Activated T-cell treated with anti-CD3 and anti-CD28 coated beads, Interleukin-2, amount 50 U/mL, for 24 hours (primary cell): ENCODE measurements at regions not wholly inside any gene's neighbourhood (a gene's known extent, or its start where the extent isn't known, plus 50 kb on each side); places are given as distances from the start of the nearest gene placed in this dataset.

Experiments used
- DNase-seq: peaks from one replicate; pipeline ENCODE4 v3.0.0-alpha.2; 2020
- H3K27ac Mint-ChIP-seq: 2 replicates; pipeline ENCODE4 v1.8.0; 2020; ENCODE audit warnings: mild to moderate bottlenecking, mixed read lengths
- H3K27me3 Mint-ChIP-seq: 2 replicates; pipeline ENCODE4 v1.8.0; 2020; ENCODE audit warnings: mixed read lengths
- H3K36me3 Mint-ChIP-seq: 2 replicates; pipeline ENCODE4 v1.8.0; 2020; ENCODE audit warnings: low read depth, mixed read lengths
- H3K4me1 Mint-ChIP-seq: 2 replicates; pipeline ENCODE4 v1.8.0; 2020; ENCODE audit warnings: low read depth, mixed read lengths
- H3K4me3 Mint-ChIP-seq: 2 replicates; pipeline ENCODE4 v1.8.0; 2020; ENCODE audit warnings: mild to moderate bottlenecking, moderate library complexity, mixed read lengths
- H3K9me3 Mint-ChIP-seq: 2 replicates; pipeline ENCODE4 v1.8.0; 2020; ENCODE audit warnings: mixed read lengths

DNA sequence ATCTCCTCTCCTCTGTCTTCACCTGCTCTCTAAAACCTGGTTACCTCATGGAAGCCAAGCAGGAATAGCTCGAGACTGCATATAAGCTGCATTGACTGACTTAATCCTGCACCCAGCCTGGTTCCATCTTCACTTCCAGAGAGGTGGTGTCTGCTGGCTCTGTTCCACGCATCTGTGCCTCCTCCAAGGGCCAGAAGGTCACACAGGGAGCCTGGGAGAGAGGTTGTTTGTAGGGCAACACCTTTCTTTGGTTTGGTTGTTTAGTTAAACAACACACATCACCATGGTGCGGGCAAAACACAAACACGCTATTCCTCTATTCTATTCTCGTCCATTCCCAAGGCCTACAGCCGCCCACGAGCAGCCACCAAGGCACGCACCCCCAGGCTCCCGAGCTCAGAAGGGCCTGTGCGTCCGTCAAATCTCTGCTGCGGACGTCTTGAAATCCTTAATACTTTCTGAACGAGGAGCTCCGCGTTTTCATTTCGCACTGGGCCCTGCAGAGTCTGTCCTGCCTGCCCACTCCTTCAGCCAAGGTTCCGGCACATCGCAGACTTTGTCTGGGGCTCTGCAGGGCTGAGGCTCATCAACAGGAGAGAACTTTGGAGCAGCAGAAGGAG, 116.2 kb downstream of the RIPK4 start:
- Mint-ChIP-seq H3K4me3 (no peak overlapping the region), H3K9me3 (no peaks in the 10 kb centered on the region), H3K27me3 (peaks cover 9% of the 10 kb centered on the region), H3K4me1 (no peaks in the 10 kb centered on the region), H3K27ac (no peak overlapping the region), H3K36me3 (no peaks in the 10 kb centered on the region)
- no peak for DNase-seq

DNA sequence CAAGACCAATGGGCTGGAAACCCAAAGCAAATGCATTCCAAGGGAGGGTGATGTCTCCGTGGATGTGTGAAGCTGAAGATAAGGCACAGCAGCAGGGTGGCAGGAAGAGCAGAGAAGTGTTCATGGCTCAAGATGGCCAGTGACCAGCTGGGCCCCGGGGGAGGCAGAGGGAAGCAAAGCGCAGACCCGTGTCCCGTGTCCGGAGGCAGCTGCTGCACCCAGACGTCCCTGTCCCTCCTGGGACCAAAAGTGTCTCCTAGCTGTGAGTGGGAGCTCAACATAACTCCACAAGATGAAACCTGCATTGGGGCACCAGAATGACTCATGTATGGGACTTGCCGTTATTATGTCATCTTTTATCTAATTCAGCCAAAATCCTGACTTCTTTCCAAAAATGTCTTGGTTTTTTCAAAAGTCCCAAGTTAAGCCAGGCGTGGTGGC, 118.2 kb downstream of the RIPK4 start:
- Mint-ChIP-seq H3K4me1 (no peaks in the 10 kb centered on the region), H3K9me3 (no peaks in the 10 kb centered on the region), H3K27me3 (peaks cover 5% of the 10 kb centered on the region), H3K36me3 (no peaks in the 10 kb centered on the region), H3K4me3 (no peak overlapping the region), H3K27ac (no peak overlapping the region)
- DNase-seq: no peak

DNA sequence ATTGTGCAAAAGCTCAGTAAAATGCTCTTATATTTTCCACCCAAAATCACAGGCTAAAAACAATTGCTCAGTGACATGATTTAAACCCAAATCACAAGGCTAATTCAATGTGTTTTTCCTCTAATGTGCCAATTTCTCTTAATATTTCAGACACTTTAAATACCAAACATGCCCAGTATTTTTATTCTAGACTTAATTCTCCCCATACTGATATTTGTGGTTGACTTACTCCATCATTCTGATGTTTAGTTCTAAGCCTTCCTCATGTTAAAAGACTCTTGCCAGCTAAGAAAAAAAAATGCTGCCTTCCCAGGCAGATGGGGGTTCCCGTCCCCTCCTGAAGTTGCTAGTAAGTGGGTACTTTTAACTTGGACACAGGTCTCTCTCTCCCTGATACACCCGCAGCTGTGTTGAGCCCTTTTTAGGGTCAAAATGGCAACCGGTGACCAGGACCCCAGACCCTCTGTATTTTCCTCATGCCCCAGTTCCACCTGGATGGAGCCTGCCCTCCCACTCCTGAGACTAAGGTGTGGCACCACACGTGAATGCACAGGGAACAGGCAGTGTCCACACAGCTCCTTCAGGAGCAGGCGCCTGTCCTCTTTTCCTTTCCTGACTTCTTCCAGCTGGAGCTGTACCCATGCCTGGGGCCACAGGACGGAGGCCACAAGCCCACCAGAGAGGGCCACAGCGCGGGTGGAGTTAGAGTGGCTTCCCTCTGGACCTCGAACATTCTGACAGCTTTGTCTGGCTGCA, 118.9 kb downstream of the RIPK4 start:
- Mint-ChIP-seq H3K4me3 (no peak overlapping the region), H3K27me3 (peaks cover 5% of the 10 kb centered on the region), H3K4me1 (no peaks in the 10 kb centered on the region), H3K36me3 (no peaks in the 10 kb centered on the region), H3K9me3 (no peaks in the 10 kb centered on the region), H3K27ac (no peak overlapping the region)
- no peak for DNase-seq

DNA sequence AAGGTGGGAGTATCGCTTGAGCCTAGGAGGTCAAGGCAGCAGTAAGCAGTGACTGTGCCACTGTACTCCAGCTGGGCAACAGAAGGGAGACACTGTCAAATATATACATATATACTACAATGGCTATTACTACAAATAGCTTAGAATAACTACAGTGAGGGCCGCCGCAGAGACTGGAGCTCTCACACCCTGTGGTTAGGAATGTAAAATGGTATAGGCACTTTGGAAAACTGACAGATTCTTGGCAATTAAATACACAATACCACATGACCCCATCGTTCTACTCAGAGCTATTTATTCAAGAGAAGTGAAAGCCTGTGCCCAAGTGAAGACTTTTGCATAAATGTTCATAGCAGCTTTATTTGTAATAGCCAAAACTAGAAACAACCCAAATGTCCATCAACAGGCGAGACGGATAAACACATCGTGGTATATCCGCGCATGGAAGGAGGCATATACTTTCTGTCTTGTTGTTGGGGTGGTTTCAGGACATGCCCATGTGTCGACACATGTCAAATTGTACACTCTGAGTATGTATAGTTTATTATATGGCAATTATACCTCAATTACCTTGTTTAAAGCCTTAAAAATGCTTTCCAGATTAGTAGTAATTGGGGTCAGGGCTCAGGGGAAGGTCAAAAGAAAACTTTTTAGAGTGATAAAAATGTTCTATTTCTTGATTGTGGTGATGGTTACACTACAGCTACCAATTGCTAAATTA, 123.4 kb downstream of the RIPK4 start:
- no peaks in the 10 kb centered on the region for H3K36me3 Mint-ChIP-seq
- H3K9me3 Mint-ChIP-seq: no peaks in the 10 kb centered on the region
- DNase-seq: no peak
- H3K4me1 Mint-ChIP-seq: no peaks in the 10 kb centered on the region
- H3K27ac Mint-ChIP-seq: no peak overlapping the region
- H3K27me3 Mint-ChIP-seq: peaks cover 30% of the 10 kb centered on the region
- H3K4me3 Mint-ChIP-seq: no peak overlapping the region

DNA sequence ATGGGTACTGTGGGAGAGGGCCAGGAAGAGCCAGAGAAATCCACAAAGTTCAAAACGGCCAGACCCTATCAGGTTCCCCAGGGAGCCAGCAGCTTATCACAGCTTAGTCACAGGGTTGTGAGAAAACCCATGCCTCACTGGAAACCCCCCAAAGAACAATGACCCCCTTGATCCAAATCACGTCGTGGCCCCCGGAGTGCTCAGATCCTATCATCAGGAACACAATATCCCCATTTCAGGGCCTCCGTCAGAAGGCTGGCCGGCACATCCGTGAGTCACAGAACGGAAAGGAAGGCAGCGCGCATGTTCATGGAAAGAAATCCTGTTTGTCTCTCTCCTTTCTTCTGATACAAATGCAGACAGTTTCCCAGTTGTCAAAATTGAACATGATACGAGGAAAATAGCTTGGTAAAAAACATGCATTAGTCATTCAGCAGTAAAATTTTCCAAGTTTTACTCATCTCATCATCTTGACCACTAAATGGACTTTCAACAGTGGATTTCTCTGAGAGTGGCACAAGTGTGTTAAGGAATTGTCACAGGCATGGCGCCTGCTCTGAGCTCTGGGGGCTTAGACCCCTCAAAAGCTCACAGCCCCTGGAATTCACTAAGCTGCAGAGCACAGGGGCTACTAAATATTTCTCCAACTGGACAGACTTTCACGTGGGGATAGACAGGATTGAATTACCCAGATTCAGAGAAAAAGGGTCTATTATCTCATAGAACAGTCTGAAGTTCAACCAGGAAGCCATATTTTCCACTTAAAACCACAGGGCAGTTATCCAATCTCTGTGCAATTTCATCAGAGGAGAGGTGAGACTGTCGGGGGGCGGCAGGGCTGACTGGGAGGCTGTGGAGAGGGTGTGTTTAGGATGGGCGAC, 124.8 kb downstream of the RIPK4 start:
- no peak overlapping the region for H3K4me3 Mint-ChIP-seq
- H3K27ac Mint-ChIP-seq: no peak overlapping the region
- no peaks in the 10 kb centered on the region for H3K9me3 Mint-ChIP-seq
- H3K27me3 Mint-ChIP-seq: peaks cover 30% of the 10 kb centered on the region
- no peak for DNase-seq
- H3K36me3 Mint-ChIP-seq: no peaks in the 10 kb centered on the region
- H3K4me1 Mint-ChIP-seq: no peaks in the 10 kb centered on the region

DNA sequence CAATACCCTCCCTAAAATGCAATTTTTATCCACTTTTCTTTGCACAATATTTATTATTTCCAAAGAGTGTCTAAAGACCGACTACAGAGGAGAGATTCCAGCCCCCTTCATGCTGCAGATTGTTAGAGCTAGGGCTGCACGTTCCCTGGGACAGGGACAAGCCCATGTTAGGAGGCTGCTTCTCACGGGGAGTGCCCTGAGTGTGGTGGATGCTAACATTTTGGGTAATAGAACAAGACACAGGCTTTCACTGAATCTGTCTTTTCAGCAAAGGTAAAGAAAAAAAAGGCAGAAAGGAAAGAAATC, 125.4 kb downstream of the RIPK4 start:
- Mint-ChIP-seq H3K9me3 (no peaks in the 10 kb centered on the region), H3K4me3 (no peak overlapping the region)

DNA sequence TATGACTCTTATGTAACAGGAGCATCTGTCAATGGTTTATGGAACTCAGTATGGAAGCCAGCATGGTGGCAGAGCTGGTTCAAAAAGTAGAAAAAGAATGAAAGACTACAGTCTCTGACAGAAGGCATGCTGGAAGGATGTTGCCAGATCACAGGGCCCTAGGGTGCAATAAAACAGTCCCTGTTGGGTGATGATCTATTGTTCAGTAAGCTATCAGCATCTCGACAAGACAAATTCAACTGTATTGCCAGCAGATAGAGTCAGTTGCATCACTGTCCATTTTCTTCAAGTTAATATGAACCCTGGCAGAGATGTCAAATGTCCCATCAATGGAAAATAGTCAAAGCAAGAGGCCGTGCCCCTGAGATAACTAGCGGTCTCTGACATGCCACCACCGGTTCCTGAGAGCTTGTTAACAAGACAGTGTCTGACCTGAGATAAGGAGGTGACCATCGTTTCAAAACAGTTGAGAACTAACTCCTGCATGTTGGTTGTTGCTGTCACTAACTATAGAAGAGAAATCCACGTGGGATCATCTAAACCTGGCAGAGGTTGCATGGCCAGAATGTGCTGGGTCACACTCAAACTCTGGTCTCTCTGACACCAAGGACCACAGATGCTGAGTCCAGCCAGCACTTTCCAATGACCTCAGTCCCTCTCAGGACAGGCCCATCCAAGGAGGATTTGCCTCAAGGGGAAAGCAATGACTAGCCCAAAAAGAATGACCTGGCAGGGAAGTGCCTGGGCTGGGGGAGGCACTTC, 125.9 kb downstream of the RIPK4 start:
- H3K4me3 Mint-ChIP-seq: no peak overlapping the region
- H3K36me3 Mint-ChIP-seq: no peaks in the 10 kb centered on the region
- H3K27ac Mint-ChIP-seq: no peak overlapping the region
- H3K9me3 Mint-ChIP-seq: no peaks in the 10 kb centered on the region
- no peaks in the 10 kb centered on the region for H3K4me1 Mint-ChIP-seq
- no peak for DNase-seq
- H3K27me3 Mint-ChIP-seq: peaks cover 30% of the 10 kb centered on the region

More for the DNA sequence above, 125.4 kb downstream of the RIPK4 start:
- DNase-seq: no peak
- Mint-ChIP-seq H3K4me1 (no peaks in the 10 kb centered on the region), H3K27me3 (peaks cover 30% of the 10 kb centered on the region), H3K36me3 (no peaks in the 10 kb centered on the region), H3K27ac (no peak overlapping the region)

DNA sequence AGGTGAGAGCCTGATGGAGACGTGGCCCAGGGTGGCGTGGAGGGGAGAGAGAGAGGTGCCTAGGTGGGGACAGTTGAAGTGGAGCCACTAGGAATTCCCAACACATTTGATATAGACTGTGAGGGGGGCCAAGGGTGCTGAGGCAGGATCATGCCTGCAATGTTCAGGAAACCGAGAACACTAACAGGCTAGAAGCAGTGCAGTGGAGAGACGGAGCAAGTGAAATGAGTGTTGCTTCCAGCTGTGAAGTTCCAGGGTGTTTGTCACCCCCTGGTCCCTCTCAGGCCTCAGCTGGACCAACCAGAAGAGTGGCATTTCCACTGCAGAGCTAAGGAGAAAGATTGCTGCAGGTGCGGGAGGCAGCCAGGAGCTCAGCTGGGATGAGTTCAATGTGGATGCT, 127.1 kb downstream of the RIPK4 start:
- no peaks in the 10 kb centered on the region for H3K4me1 Mint-ChIP-seq
- no peak overlapping the region for H3K27ac Mint-ChIP-seq
- no peak for DNase-seq
- no peaks in the 10 kb centered on the region for H3K36me3 Mint-ChIP-seq
- peaks cover 30% of the 10 kb centered on the region for H3K27me3 Mint-ChIP-seq
- H3K4me3 Mint-ChIP-seq: no peak overlapping the region
- no peaks in the 10 kb centered on the region for H3K9me3 Mint-ChIP-seq

DNA sequence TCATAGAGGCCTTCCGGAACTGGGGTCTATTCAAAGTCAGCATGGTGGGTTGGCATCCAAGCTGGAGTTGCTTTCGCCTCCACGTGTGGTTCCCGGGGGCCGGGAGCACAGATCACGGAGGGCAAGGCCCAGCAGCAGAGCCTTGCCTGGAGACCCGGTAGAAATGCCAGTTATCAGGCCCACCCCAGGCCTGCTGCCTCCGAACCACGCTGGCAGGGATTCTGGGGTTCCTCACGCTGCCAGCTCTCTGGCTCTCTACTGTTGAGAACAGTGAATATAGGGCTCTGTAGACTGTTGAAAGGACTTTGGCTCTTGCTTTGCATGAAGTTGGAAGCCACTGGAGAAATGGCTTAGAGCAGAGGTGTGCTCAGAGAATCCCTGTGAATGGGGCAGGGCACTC, 127.5 kb downstream of the RIPK4 start:
- H3K4me3 Mint-ChIP-seq: no peak overlapping the region
- no peaks in the 10 kb centered on the region for H3K36me3 Mint-ChIP-seq
- peaks cover 30% of the 10 kb centered on the region for H3K27me3 Mint-ChIP-seq
- no peak for DNase-seq
- no peaks in the 10 kb centered on the region for H3K4me1 Mint-ChIP-seq
- H3K27ac Mint-ChIP-seq: no peak overlapping the region
- H3K9me3 Mint-ChIP-seq: no peaks in the 10 kb centered on the region

DNA sequence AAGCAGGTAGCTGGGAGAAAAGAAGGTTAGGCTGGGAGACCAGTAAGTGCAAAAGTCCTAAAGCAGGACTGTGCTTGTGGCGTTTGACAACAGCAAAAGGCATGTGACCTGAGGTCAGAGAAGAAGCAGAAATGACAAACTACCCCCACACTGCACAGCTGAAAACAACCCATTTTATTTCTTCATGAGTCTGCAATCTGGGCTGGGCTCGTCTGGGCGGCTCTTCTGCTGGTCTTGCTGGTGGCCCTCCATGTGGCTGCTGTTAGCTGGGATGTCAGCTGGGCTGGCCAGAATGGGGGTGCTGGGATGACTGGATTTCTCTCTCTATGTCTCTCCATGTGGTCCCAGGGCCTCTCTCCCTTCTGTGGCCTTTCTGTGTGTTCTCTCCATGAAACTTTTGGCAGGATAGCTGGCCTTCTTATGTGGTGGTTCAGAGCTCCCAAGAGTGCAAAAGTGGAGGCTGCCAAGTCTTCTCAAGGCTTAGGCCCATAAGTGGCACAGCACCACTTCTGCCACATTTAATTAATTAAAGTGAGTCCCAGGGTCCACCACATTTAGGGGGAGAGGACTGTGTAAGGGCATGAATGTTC, 128.6 kb downstream of the RIPK4 start:
- Mint-ChIP-seq H3K27me3 (peaks cover 33% of the 10 kb centered on the region), H3K4me3 (no peak overlapping the region), H3K27ac (no peak overlapping the region), H3K4me1 (no peaks in the 10 kb centered on the region), H3K9me3 (no peaks in the 10 kb centered on the region), H3K36me3 (no peaks in the 10 kb centered on the region)
- DNase-seq: no peak

DNA sequence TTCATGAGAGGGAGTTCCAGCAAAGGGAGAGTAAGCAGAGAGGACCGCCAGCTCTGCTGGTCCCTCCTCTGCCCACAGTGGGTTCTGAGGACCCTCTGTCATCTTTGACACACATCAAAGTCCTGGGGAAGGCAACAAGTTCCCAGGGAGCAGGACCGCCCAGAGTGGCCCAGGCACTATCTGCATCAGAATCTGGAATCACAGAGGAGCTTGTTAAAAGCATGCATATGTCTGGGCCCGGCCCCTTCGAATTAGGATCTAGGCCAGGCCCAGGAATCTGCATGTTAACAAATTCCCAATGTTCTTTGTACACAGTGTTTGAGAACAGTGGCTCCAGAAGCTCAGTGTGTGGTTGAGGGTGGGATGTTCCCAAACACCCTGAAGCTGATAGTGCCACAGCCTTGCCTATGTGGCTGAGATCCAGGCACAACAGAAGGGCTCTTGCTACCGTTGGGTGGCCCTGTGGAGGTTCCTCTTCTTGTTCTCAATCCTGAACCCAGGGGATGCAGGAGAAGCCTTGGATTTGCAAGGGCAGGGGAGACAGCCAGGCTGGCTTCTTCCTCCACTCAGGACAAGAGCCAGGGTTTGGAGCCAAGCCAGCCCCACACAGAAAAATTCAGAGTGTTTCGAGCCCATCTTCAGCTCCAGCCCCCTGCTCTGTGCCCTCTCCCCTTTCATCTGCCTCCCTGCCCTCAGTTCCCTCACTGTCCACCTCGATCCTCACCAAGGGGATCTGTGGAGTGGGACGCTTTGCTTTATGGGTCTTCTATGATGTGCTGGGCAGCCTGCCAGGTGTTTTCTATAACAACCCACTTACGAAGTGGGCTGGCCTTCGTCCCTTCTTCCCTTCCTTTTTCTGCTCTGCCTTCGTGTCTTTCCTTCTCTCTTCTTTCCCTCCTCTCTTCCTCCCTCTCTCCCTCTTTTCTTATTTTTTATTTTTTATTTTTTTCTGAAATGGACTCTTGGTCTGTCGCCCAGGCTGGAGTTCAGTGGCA, 129.0 kb upstream of the TMPRSS2 start:
- Mint-ChIP-seq H3K27ac (no peak overlapping the region), H3K4me3 (no peak overlapping the region), H3K9me3 (no peaks in the 10 kb centered on the region)

DNA sequence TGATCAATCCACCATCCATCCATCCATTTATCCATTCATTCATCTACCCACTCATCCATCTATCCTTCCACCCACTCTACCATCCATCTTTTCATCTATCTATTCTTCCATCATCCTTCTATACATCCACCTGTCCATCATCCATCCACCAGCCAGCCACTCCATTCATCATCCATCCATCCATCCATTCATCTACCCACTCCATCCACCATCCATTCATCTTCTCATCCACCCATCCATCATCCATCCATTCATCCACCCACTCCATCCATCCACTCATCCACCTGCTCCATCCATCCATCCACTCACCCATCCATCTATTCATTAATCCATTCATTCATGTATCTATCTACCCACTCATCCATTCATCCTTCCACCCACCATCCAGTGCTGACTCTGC, 127.9 kb upstream of the TMPRSS2 start:
- H3K4me3 Mint-ChIP-seq: no peak overlapping the region
- H3K27me3 Mint-ChIP-seq: peaks cover 17% of the 10 kb centered on the region
- no peaks in the 10 kb centered on the region for H3K4me1 Mint-ChIP-seq
- no peaks in the 10 kb centered on the region for H3K9me3 Mint-ChIP-seq
- no peak overlapping the region for H3K27ac Mint-ChIP-seq
- DNase-seq: no peak
- no peaks in the 10 kb centered on the region for H3K36me3 Mint-ChIP-seq

More for the DNA sequence above, 129.0 kb upstream of the TMPRSS2 start:
- DNase-seq: no peak
- no peaks in the 10 kb centered on the region for H3K36me3 Mint-ChIP-seq
- H3K4me1 Mint-ChIP-seq: no peaks in the 10 kb centered on the region
- peaks cover 25% of the 10 kb centered on the region for H3K27me3 Mint-ChIP-seq

DNA sequence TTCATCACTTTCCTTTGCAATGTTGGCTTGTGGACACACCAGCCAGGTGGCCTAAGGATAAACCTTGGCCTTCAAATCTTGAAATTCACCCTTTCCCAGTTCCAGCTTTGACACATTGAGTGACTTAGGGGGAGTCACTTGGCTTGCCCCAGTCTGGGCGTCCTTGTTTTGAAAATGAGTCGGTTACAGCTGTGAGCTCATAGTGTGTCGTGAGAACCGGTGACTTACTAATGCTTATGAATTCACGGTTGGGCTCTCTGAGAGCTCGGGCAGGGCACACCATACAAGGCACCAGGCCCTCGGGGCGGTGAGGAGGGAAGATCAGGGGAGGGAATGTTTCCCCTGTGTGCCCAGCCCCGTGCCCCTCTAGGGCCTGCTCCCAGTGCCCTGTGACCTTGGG, 126.9 kb upstream of the TMPRSS2 start:
- H3K27ac Mint-ChIP-seq: no peak overlapping the region
- DNase-seq: no peak
- H3K36me3 Mint-ChIP-seq: no peaks in the 10 kb centered on the region
- H3K4me3 Mint-ChIP-seq: no peak overlapping the region
- no peaks in the 10 kb centered on the region for H3K9me3 Mint-ChIP-seq
- H3K27me3 Mint-ChIP-seq: peaks cover 10% of the 10 kb centered on the region
- no peaks in the 10 kb centered on the region for H3K4me1 Mint-ChIP-seq
